ENCODE measurements at regions not wholly inside any gene's neighbourhood (a gene's known extent, or its start where the extent isn't known, plus 50 kb on each side); places are given as distances from the start of the nearest gene placed in this dataset.

- no peaks in the 10 kb centered on the region for H3K36me3 ChIP-seq
- no peak for DNase-seq
- H3K9me3 ChIP-seq = no peaks in the 10 kb centered on the region
- no peak overlapping the region for H3K27ac ChIP-seq
- H3K4me1 ChIP-seq (ENCODE audit: insufficient read depth) = no peaks in the 10 kb centered on the region
- no peak overlapping the region for H3K4me3 ChIP-seq
- TF ChIP-seq POLR2A (IDR thresholded peaks at IDR 0.05) = no peak
- no peak for TF ChIP-seq CTCF (IDR thresholded peaks at IDR 0.05)
- TF ChIP-seq EP300 (IDR thresholded peaks at IDR 0.05) = no peak
- no peaks in the 10 kb centered on the region for H3K27me3 ChIP-seq
- intact Hi-C loops (cut with DNase I) = no loop called here
Observed at GRCh38 chrX:122475306-122475705, 708.8 kb upstream of the GRIA3 start.

- DNase-seq = no peak
- H3K36me3 ChIP-seq = no peaks in the 10 kb centered on the region
- intact Hi-C loops (cut with DNase I) = no loop called here
- no peaks in the 10 kb centered on the region for H3K4me1 ChIP-seq (ENCODE audit: insufficient read depth)
- H3K4me3 ChIP-seq = no peak overlapping the region
- 48 to 61% (median 56%) methylated on average over 2 of the region's 2 CpGs for WGBS, 3 donors
- no peaks in the 10 kb centered on the region for H3K9me3 ChIP-seq
- H3K27me3 ChIP-seq = no peaks in the 10 kb centered on the region
- H3K27ac ChIP-seq = no peak overlapping the region
- TF ChIP-seq CTCF (IDR thresholded peaks at IDR 0.05) (no peak), EP300 (IDR thresholded peaks at IDR 0.05) (no peak), POLR2A (IDR thresholded peaks at IDR 0.05) (no peak)
Observed at GRCh38 chrX:122500556-122500955, 683.5 kb upstream of the GRIA3 start.

- TF ChIP-seq CTCF (IDR thresholded peaks at IDR 0.05) (no peak), POLR2A (IDR thresholded peaks at IDR 0.05) (no peak), EP300 (IDR thresholded peaks at IDR 0.05) (no peak)
- Histone ChIP-seq H3K4me1 (ENCODE audit: insufficient read depth) (no peaks in the 10 kb centered on the region), H3K27me3 (no peaks in the 10 kb centered on the region), H3K4me3 (no peak overlapping the region), H3K27ac (no peak overlapping the region), H3K9me3 (no peaks in the 10 kb centered on the region), H3K36me3 (no peaks in the 10 kb centered on the region)
- DNase-seq = no peak
- 41 to 64% (median 48%) methylated on average over 3 of the region's 3 CpGs for WGBS, 3 donors
- intact Hi-C loops (cut with DNase I) = no loop called here
Observed at GRCh38 chrX:122501652-122502051, 682.4 kb upstream of the GRIA3 start.

GRCh38 chrX:122504026-122504425 lies 680.1 kb upstream of the GRIA3 start:
- no peak overlapping the region for H3K27ac ChIP-seq
- no peak overlapping the region for H3K4me3 ChIP-seq
- H3K4me1 ChIP-seq (ENCODE audit: insufficient read depth) = no peaks in the 10 kb centered on the region
- H3K27me3 ChIP-seq = no peaks in the 10 kb centered on the region
- no peaks in the 10 kb centered on the region for H3K36me3 ChIP-seq
- no peak for DNase-seq
- intact Hi-C loops (cut with DNase I) = no loop called here
- 54 to 55% (median 55%) methylated on average over 3 of the region's 3 CpGs for WGBS, 3 donors
- TF ChIP-seq EP300 (IDR thresholded peaks at IDR 0.05) (no peak), POLR2A (IDR thresholded peaks at IDR 0.05) (no peak), CTCF (IDR thresholded peaks at IDR 0.05) (no peak)
- H3K9me3 ChIP-seq = no peaks in the 10 kb centered on the region

All from ovary (tissue), 7 donors.